D721Med (cell line): ENCODE measurements at regions not wholly inside any gene's neighbourhood (a gene's known extent, or its start where the extent isn't known, plus 50 kb on each side); places are given as distances from the start of the nearest gene placed in this dataset.

Experiments
- DNase-seq: peaks from one replicate; pipeline ENCODE4 v3.0.0; 2011; ENCODE audit warnings: low spot score; ENCODE audit not compliant: insufficient read length
- FAIRE-seq: peaks from 2 replicates; lab custom pipeline; 2011; peaks lifted over from hg19 to GRCh38; lab: Jason Lieb, UNC
- TF ChIP-seq, protein P1 (sequence below): IDR thresholded peaks from 2 replicates; pipeline ENCODE4 v1.5.1; 2012; ENCODE audit warnings: mild to moderate bottlenecking, control low read depth; ENCODE audit not compliant: insufficient read depth; ENCODE audit errors: missing control alignments

DNA sequence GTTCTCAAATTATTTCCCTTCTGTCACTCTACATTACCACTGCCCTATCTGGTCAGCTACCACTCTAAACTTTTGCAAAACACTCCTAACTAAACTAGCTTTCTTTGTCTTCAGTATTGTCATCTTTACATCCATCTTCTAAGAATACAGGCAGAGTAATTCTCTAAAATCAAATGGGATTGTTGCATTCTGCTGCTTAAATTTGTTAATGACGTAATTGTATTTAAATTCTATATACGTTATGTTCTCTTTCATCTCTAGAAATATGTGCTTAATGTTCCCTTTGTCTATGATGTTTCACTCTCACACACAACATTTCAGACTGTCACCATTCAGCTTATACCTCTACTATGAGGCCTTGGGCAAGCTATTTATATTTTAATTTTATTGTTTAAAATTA, 1041.1 kb upstream of the POU3F4 start:
- no peak for FAIRE-seq
- TF ChIP-seq, protein P1, sequence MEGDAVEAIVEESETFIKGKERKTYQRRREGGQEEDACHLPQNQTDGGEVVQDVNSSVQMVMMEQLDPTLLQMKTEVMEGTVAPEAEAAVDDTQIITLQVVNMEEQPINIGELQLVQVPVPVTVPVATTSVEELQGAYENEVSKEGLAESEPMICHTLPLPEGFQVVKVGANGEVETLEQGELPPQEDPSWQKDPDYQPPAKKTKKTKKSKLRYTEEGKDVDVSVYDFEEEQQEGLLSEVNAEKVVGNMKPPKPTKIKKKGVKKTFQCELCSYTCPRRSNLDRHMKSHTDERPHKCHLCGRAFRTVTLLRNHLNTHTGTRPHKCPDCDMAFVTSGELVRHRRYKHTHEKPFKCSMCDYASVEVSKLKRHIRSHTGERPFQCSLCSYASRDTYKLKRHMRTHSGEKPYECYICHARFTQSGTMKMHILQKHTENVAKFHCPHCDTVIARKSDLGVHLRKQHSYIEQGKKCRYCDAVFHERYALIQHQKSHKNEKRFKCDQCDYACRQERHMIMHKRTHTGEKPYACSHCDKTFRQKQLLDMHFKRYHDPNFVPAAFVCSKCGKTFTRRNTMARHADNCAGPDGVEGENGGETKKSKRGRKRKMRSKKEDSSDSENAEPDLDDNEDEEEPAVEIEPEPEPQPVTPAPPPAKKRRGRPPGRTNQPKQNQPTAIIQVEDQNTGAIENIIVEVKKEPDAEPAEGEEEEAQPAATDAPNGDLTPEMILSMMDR: no peak
- DNase-seq: no peak
